ENCODE measurements at regions not wholly inside any gene's neighbourhood (a gene's known extent, or its start where the extent isn't known, plus 50 kb on each side); places are given as distances from the start of the nearest gene placed in this dataset.

- Histone ChIP-seq H3K79me1 (ENCODE audit: low read length) (no peaks in the 10 kb centered on the region), H3K18ac (ENCODE audit: low read length) (no peak overlapping the region), H3K27me3 (ENCODE audit: insufficient read depth, low read length) (no peaks in the 10 kb centered on the region), H2AFZ (ENCODE audit: insufficient read depth, low read length, poor library complexity) (no peak overlapping the region), H2AK5ac (ENCODE audit: low read length) (no peak overlapping the region), H2BK5ac (ENCODE audit: low read depth, low read length, poor library complexity) (no peak overlapping the region), H3K9ac (ENCODE audit: low read length) (no peak overlapping the region), H3K36me3 (ENCODE audit: control insufficient read depth in 1 of 2, insufficient read depth in 2 of 2, low read length in 2 of 2) (no peaks in the 10 kb centered on the region), H2BK12ac (ENCODE audit: low read length) (no peak overlapping the region), H3K14ac (ENCODE audit: low read length) (no peak overlapping the region), H4K12ac (ENCODE audit: low read depth, low read length) (no peak overlapping the region), H3K27ac (ENCODE audit: low read depth, low read length) (no peak overlapping the region), H3K4me2 (ENCODE audit: low read length) (no peak overlapping the region), H2BK120ac (ENCODE audit: insufficient read depth, low read length, poor library complexity) (no peak overlapping the region), H3K4ac (ENCODE audit: low read depth, low read length) (no peak overlapping the region), H4K91ac (ENCODE audit: low read depth, low read length) (no peak overlapping the region), H3K9me3 (ENCODE audit: insufficient read depth, low read depth, low read length) (no peaks in the 10 kb centered on the region), H3K79me2 (ENCODE audit: control insufficient read depth, insufficient read depth, low read length, poor library complexity) (no peaks in the 10 kb centered on the region), H3K4me1 (ENCODE audit: control insufficient read depth in 1 of 2, insufficient read depth in 2 of 2, low read length in 2 of 2) (no peaks in the 10 kb centered on the region), H4K8ac (ENCODE audit: low read depth, low read length) (no peak overlapping the region), H3K23ac (ENCODE audit: low read length) (no peak overlapping the region), H3K4me3 (ENCODE audit: low read depth, low read length) (no peak overlapping the region)
- no CpG with 5 or more reads among the region's 17 CpGs for WGBS (ENCODE audit: extremely low coverage, insufficient coverage, insufficient read length)
- DNase-seq = no peak
Measured at GRCh38 chr3:181839039-181839915, 127.6 kb downstream of the SOX2 start.

- H4K8ac ChIP-seq (ENCODE audit: low read depth, low read length) = no peak overlapping the region
- no peak overlapping the region for H3K14ac ChIP-seq (ENCODE audit: low read length)
- no peaks in the 10 kb centered on the region for H3K4me1 ChIP-seq (ENCODE audit: control insufficient read depth in 1 of 2, insufficient read depth in 2 of 2, low read length in 2 of 2)
- H3K79me2 ChIP-seq (ENCODE audit: control insufficient read depth, insufficient read depth, low read length, poor library complexity) = no peaks in the 10 kb centered on the region
- H3K4ac ChIP-seq (ENCODE audit: low read depth, low read length) = no peak overlapping the region
- H2BK120ac ChIP-seq (ENCODE audit: insufficient read depth, low read length, poor library complexity) = no peak overlapping the region
- no peak overlapping the region for H2BK5ac ChIP-seq (ENCODE audit: low read depth, low read length, poor library complexity)
- H3K79me1 ChIP-seq (ENCODE audit: low read length) = no peaks in the 10 kb centered on the region
- H3K9me3 ChIP-seq (ENCODE audit: insufficient read depth, low read depth, low read length) = no peaks in the 10 kb centered on the region
- H3K27ac ChIP-seq (ENCODE audit: low read depth, low read length) = no peak overlapping the region
- no peaks in the 10 kb centered on the region for H3K27me3 ChIP-seq (ENCODE audit: insufficient read depth, low read length)
- H3K4me3 ChIP-seq (ENCODE audit: low read depth, low read length) = no peak overlapping the region
- H2BK12ac ChIP-seq (ENCODE audit: low read length) = no peak overlapping the region
- no CpG with 5 or more reads among the region's 3 CpGs for WGBS (ENCODE audit: extremely low coverage, insufficient coverage, insufficient read length)
- no peak overlapping the region for H2AK5ac ChIP-seq (ENCODE audit: low read length)
- no peak overlapping the region for H4K91ac ChIP-seq (ENCODE audit: low read depth, low read length)
- no peak for DNase-seq
- no peak overlapping the region for H2AFZ ChIP-seq (ENCODE audit: insufficient read depth, low read length, poor library complexity)
- H3K4me2 ChIP-seq (ENCODE audit: low read length) = no peak overlapping the region
- H3K18ac ChIP-seq (ENCODE audit: low read length) = no peak overlapping the region
- no peaks in the 10 kb centered on the region for H3K36me3 ChIP-seq (ENCODE audit: control insufficient read depth in 1 of 2, insufficient read depth in 2 of 2, low read length in 2 of 2)
- H4K12ac ChIP-seq (ENCODE audit: low read depth, low read length) = no peak overlapping the region
- no peak overlapping the region for H3K23ac ChIP-seq (ENCODE audit: low read length)
- no peak overlapping the region for H3K9ac ChIP-seq (ENCODE audit: low read length)
Measured at GRCh38 chr3:181839916-181840297, 128.2 kb downstream of the SOX2 start.

GRCh38 chr3:181844211-181844610 is 132.5 kb downstream of the SOX2 start:
- Histone ChIP-seq H4K8ac (ENCODE audit: low read depth, low read length) (no peak overlapping the region), H3K9me3 (ENCODE audit: insufficient read depth, low read depth, low read length) (no peaks in the 10 kb centered on the region), H3K36me3 (ENCODE audit: control insufficient read depth in 1 of 2, insufficient read depth in 2 of 2, low read length in 2 of 2) (no peaks in the 10 kb centered on the region), H3K18ac (ENCODE audit: low read length) (no peak overlapping the region), H2BK120ac (ENCODE audit: insufficient read depth, low read length, poor library complexity) (no peak overlapping the region), H3K79me1 (ENCODE audit: low read length) (no peaks in the 10 kb centered on the region), H3K79me2 (ENCODE audit: control insufficient read depth, insufficient read depth, low read length, poor library complexity) (no peaks in the 10 kb centered on the region), H3K27me3 (ENCODE audit: insufficient read depth, low read length) (no peaks in the 10 kb centered on the region), H4K12ac (ENCODE audit: low read depth, low read length) (no peak overlapping the region), H2AK5ac (ENCODE audit: low read length) (no peak overlapping the region), H2AFZ (ENCODE audit: insufficient read depth, low read length, poor library complexity) (no peak overlapping the region), H3K9ac (ENCODE audit: low read length) (no peak overlapping the region), H3K4me1 (ENCODE audit: control insufficient read depth in 1 of 2, insufficient read depth in 2 of 2, low read length in 2 of 2) (no peaks in the 10 kb centered on the region), H3K4me2 (ENCODE audit: low read length) (no peak overlapping the region), H3K27ac (ENCODE audit: low read depth, low read length) (no peak overlapping the region), H3K23ac (ENCODE audit: low read length) (no peak overlapping the region), H4K91ac (ENCODE audit: low read depth, low read length) (no peak overlapping the region), H3K4me3 (ENCODE audit: low read depth, low read length) (no peak overlapping the region), H2BK5ac (ENCODE audit: low read depth, low read length, poor library complexity) (no peak overlapping the region), H3K4ac (ENCODE audit: low read depth, low read length) (no peak overlapping the region), H3K14ac (ENCODE audit: low read length) (no peak overlapping the region), H2BK12ac (ENCODE audit: low read length) (no peak overlapping the region)
- no peak for DNase-seq
- no CpG with 5 or more reads among the region's 3 CpGs for WGBS (ENCODE audit: extremely low coverage, insufficient coverage, insufficient read length)

- Histone ChIP-seq H3K9ac (ENCODE audit: low read length) (no peak overlapping the region), H3K79me2 (ENCODE audit: control insufficient read depth, insufficient read depth, low read length, poor library complexity) (no peaks in the 10 kb centered on the region), H3K27ac (ENCODE audit: low read depth, low read length) (no peak overlapping the region), H3K4me2 (ENCODE audit: low read length) (no peak overlapping the region), H3K4me3 (ENCODE audit: low read depth, low read length) (no peak overlapping the region), H2AFZ (ENCODE audit: insufficient read depth, low read length, poor library complexity) (no peak overlapping the region), H2AK5ac (ENCODE audit: low read length) (no peak overlapping the region), H4K8ac (ENCODE audit: low read depth, low read length) (no peak overlapping the region), H4K12ac (ENCODE audit: low read depth, low read length) (no peak overlapping the region), H3K4ac (ENCODE audit: low read depth, low read length) (no peak overlapping the region), H3K18ac (ENCODE audit: low read length) (no peak overlapping the region), H3K36me3 (ENCODE audit: control insufficient read depth in 1 of 2, insufficient read depth in 2 of 2, low read length in 2 of 2) (no peaks in the 10 kb centered on the region), H3K27me3 (ENCODE audit: insufficient read depth, low read length) (no peaks in the 10 kb centered on the region), H2BK120ac (ENCODE audit: insufficient read depth, low read length, poor library complexity) (no peak overlapping the region), H4K91ac (ENCODE audit: low read depth, low read length) (no peak overlapping the region), H2BK12ac (ENCODE audit: low read length) (no peak overlapping the region), H3K4me1 (ENCODE audit: control insufficient read depth in 1 of 2, insufficient read depth in 2 of 2, low read length in 2 of 2) (no peaks in the 10 kb centered on the region), H2BK5ac (ENCODE audit: low read depth, low read length, poor library complexity) (no peak overlapping the region), H3K79me1 (ENCODE audit: low read length) (no peaks in the 10 kb centered on the region), H3K9me3 (ENCODE audit: insufficient read depth, low read depth, low read length) (no peaks in the 10 kb centered on the region), H3K23ac (ENCODE audit: low read length) (no peak overlapping the region), H3K14ac (ENCODE audit: low read length) (no peak overlapping the region)
- no CpG with 5 or more reads among the region's 3 CpGs for WGBS (ENCODE audit: extremely low coverage, insufficient coverage, insufficient read length)
- DNase-seq = no peak
Measured at GRCh38 chr3:181847276-181847675, 135.6 kb downstream of the SOX2 start.
